Muscle layer of duodenum (tissue), 2 donors: ENCODE measurements at regions not wholly inside any gene's neighbourhood (a gene's known extent, or its start where the extent isn't known, plus 50 kb on each side); places are given as distances from the start of the nearest gene placed in this dataset.
A peak's percentile ranks its signal among the peaks of the same experiment; 100 is the strongest.

Experiments used
- H3K27ac ChIP-seq: one replicate; pipeline ENCODE4 v1.7.0; 2013; ENCODE audit warnings: mild to moderate bottlenecking, low read length
- H3K27me3 ChIP-seq: one replicate; pipeline ENCODE4 v1.7.0; 2013; ENCODE audit warnings: low read depth, mild to moderate bottlenecking, control low read depth, low read length
- H3K36me3 ChIP-seq, 2 donors: one replicate each; pipeline ENCODE4 v1.7.0; 2013; ENCODE audit warnings: low read length in 2 of 2, control low read depth in 1 of 2, mild to moderate bottlenecking in 1 of 2; ENCODE audit not compliant: insufficient read depth in 2 of 2, control insufficient read depth in 1 of 2
- H3K4me1 ChIP-seq, 2 donors: one replicate each; pipeline ENCODE4 v1.7.0; 2013; ENCODE audit warnings: low read length in 2 of 2, mild to moderate bottlenecking in 2 of 2, control low read depth in 1 of 2, moderate library complexity in 1 of 2; ENCODE audit not compliant: insufficient read depth in 2 of 2, control insufficient read depth in 1 of 2
- H3K4me3 ChIP-seq, 2 donors: one replicate each; pipeline ENCODE4 v1.7.0; 2013; ENCODE audit warnings: low read length in 2 of 2, low read depth in 1 of 2, mild to moderate bottlenecking in 1 of 2
- H3K9me3 ChIP-seq, 2 donors: one replicate each; pipeline ENCODE4 v1.7.0; 2013; ENCODE audit warnings: low read length in 2 of 2, control low read depth in 1 of 2, mild to moderate bottlenecking in 1 of 2; ENCODE audit not compliant: control insufficient read depth in 1 of 2
- donor health status: healthy.

GRCh38 chr1:235017719-235018118 is 110.9 kb downstream of the TOMM20 start:
- H3K4me3 ChIP-seq, result no peak overlapping the region
- H3K27me3 ChIP-seq, result no peaks in the 10 kb centered on the region
- peaks cover 0 to 3% of the 10 kb centered on the region in 2 donors for H3K36me3 ChIP-seq
- peaks cover 0 to 4% of the 10 kb centered on the region in 2 donors for H3K9me3 ChIP-seq
- H3K27ac ChIP-seq, result no peak overlapping the region
- H3K4me1 ChIP-seq, result peaks cover 0 to 1% of the 10 kb centered on the region in 2 donors

- H3K27ac ChIP-seq, result no peak overlapping the region
- peaks cover 0 to 3% of the 10 kb centered on the region in 2 donors for H3K36me3 ChIP-seq
- no peaks in the 10 kb centered on the region for H3K27me3 ChIP-seq
- no peak overlapping the region for H3K4me3 ChIP-seq
- peaks cover 0 to 4% of the 10 kb centered on the region in 2 donors for H3K9me3 ChIP-seq
- peaks cover 0 to 4% of the 10 kb centered on the region in 2 donors for H3K4me1 ChIP-seq
Observed at GRCh38 chr1:235017191-235017590, 111.4 kb downstream of the TOMM20 start.

GRCh38 chr1:235015291-235015985 is 113.2 kb downstream of the TOMM20 start:
- Histone ChIP-seq H3K4me3 (no peak overlapping the region), H3K27me3 (no peaks in the 10 kb centered on the region), H3K4me1 (peaks cover 0 to 4% of the 10 kb centered on the region in 2 donors), H3K27ac (no peak overlapping the region), H3K9me3 (peaks cover 0 to 4% of the 10 kb centered on the region in 2 donors), H3K36me3 (peaks cover 0 to 3% of the 10 kb centered on the region in 2 donors)

- peaks cover 0 to 4% of the 10 kb centered on the region in 2 donors for H3K4me1 ChIP-seq
- H3K4me3 ChIP-seq, result no peak overlapping the region
Observed at GRCh38 chr1:235014756-235015155, 113.9 kb downstream of the TOMM20 start.

GRCh38 chr1:235013512-235013911 is 115.1 kb downstream of the TOMM20 start:
- peaks cover 0 to 3% of the 10 kb centered on the region in 2 donors for H3K9me3 ChIP-seq
- H3K27ac ChIP-seq, result no peak overlapping the region
- peaks cover 0 to 4% of the 10 kb centered on the region in 2 donors for H3K4me1 ChIP-seq
- no peak overlapping the region for H3K4me3 ChIP-seq
- no peaks in the 10 kb centered on the region for H3K27me3 ChIP-seq
- H3K36me3 ChIP-seq, result no peaks in the 10 kb centered on the region

More at GRCh38 chr1:235014756-235015155, 113.9 kb downstream of the TOMM20 start:
- no peaks in the 10 kb centered on the region for H3K27me3 ChIP-seq
- H3K27ac ChIP-seq, result no peak overlapping the region
- H3K36me3 ChIP-seq, result peaks cover 0 to 3% of the 10 kb centered on the region in 2 donors
- H3K9me3 ChIP-seq, result peaks cover 0 to 4% of the 10 kb centered on the region in 2 donors

- no peak overlapping the region for H3K4me3 ChIP-seq
- peaks cover 0 to 4% of the 10 kb centered on the region in 2 donors for H3K4me1 ChIP-seq
- H3K27ac ChIP-seq, result peak overlapping the region; percentile 62
- no peaks in the 10 kb centered on the region for H3K9me3 ChIP-seq
- no peaks in the 10 kb centered on the region for H3K27me3 ChIP-seq
- H3K36me3 ChIP-seq, result no peaks in the 10 kb centered on the region
Observed at GRCh38 chr1:235012436-235013210, 116.0 kb downstream of the TOMM20 start.

- H3K9me3 ChIP-seq, result no peaks in the 10 kb centered on the region
- H3K27ac ChIP-seq, result peak overlapping the region; percentile 62
- no peaks in the 10 kb centered on the region for H3K36me3 ChIP-seq
- H3K4me1 ChIP-seq, result peaks cover 0 to 4% of the 10 kb centered on the region in 2 donors
- H3K4me3 ChIP-seq, result no peak overlapping the region
- H3K27me3 ChIP-seq, result no peaks in the 10 kb centered on the region
Observed at GRCh38 chr1:235011599-235012435, 116.8 kb downstream of the TOMM20 start.

- Histone ChIP-seq H3K27ac (peak overlapping the region; percentile 16), H3K4me1 (peaks cover 0 to 4% of the 10 kb centered on the region in 2 donors), H3K4me3 (no peak overlapping the region), H3K36me3 (no peaks in the 10 kb centered on the region), H3K27me3 (no peaks in the 10 kb centered on the region), H3K9me3 (no peaks in the 10 kb centered on the region)
Observed at GRCh38 chr1:235011064-235011598, 117.5 kb downstream of the TOMM20 start.

- Histone ChIP-seq H3K27ac (no peak overlapping the region), H3K4me1 (peaks cover 0 to 4% of the 10 kb centered on the region in 2 donors), H3K4me3 (no peak overlapping the region), H3K27me3 (no peaks in the 10 kb centered on the region), H3K9me3 (no peaks in the 10 kb centered on the region), H3K36me3 (no peaks in the 10 kb centered on the region)
Observed at GRCh38 chr1:235009561-235010306, 118.9 kb downstream of the TOMM20 start.

- Histone ChIP-seq H3K27me3 (no peaks in the 10 kb centered on the region), H3K4me1 (peaks cover 0 to 4% of the 10 kb centered on the region in 2 donors), H3K27ac (no peak overlapping the region), H3K9me3 (no peaks in the 10 kb centered on the region), H3K4me3 (no peak overlapping the region), H3K36me3 (no peaks in the 10 kb centered on the region)
Observed at GRCh38 chr1:235009074-235009473, 119.6 kb downstream of the TOMM20 start.
